NB4 (cell line): ENCODE measurements at regions not wholly inside any gene's neighbourhood (a gene's known extent, or its start where the extent isn't known, plus 50 kb on each side); places are given as distances from the start of the nearest gene placed in this dataset.

Experiments used
- DNase-seq: peaks from one replicate; pipeline ENCODE4 v3.0.0; 2010; ENCODE audit warnings: low read depth
- H3K4me3 ChIP-seq: one replicate; pipeline ENCODE4 v1.5.1; 2011; ENCODE audit warnings: mild to moderate bottlenecking, low read depth, low read length, moderate library complexity
- MYC ChIP-seq: IDR thresholded peaks from 2 replicates; pipeline ENCODE4 v1.6.1; 2011; ENCODE audit warnings: low read depth, low read length
- POLR2A ChIP-seq: IDR thresholded peaks from 2 replicates; pipeline ENCODE4 v1.6.1; 2011; ENCODE audit warnings: mild to moderate bottlenecking; ENCODE audit not compliant: insufficient read length; ENCODE audit errors: extremely low read depth
- TF ChIP-seq, protein P1 (sequence below): IDR thresholded peaks from one replicate; pipeline ENCODE4 v1.5.1; 2012; ENCODE audit warnings: low read depth, low read length
- TF ChIP-seq, protein P2 (sequence below): IDR thresholded peaks from 2 replicates; pipeline ENCODE4 v1.6.1; 2011; ENCODE audit warnings: low read depth, low read length

DNA sequence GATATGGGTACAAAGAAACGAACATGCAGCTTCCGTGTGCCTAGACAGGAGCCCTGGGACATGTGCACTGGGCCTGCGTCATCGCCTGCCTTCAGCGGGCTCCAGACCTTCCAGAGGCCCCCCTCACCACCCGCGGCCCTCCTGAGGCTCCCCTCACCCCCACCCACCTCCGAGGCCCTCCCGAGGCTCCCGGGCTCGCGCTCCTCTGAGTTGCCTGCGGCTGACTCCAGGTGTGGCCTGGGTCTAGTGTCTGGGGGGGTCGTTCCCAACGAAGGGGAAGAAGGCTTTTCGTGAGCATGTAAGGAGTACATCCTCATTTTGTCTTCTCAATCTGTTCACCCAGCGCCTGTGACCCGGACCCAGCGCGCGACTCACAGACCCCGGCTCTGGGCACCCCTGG, 177.3 kb upstream of the ZNF32 start:
- no peak overlapping the region for H3K4me3 ChIP-seq
- no peak for DNase-seq
- TF ChIP-seq POLR2A (no peak), MYC (no peak)
- TF ChIP-seq, protein P1, sequence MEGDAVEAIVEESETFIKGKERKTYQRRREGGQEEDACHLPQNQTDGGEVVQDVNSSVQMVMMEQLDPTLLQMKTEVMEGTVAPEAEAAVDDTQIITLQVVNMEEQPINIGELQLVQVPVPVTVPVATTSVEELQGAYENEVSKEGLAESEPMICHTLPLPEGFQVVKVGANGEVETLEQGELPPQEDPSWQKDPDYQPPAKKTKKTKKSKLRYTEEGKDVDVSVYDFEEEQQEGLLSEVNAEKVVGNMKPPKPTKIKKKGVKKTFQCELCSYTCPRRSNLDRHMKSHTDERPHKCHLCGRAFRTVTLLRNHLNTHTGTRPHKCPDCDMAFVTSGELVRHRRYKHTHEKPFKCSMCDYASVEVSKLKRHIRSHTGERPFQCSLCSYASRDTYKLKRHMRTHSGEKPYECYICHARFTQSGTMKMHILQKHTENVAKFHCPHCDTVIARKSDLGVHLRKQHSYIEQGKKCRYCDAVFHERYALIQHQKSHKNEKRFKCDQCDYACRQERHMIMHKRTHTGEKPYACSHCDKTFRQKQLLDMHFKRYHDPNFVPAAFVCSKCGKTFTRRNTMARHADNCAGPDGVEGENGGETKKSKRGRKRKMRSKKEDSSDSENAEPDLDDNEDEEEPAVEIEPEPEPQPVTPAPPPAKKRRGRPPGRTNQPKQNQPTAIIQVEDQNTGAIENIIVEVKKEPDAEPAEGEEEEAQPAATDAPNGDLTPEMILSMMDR = no peak
- TF ChIP-seq, protein P2, sequence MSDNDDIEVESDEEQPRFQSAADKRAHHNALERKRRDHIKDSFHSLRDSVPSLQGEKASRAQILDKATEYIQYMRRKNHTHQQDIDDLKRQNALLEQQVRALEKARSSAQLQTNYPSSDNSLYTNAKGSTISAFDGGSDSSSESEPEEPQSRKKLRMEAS = no peak

DNA sequence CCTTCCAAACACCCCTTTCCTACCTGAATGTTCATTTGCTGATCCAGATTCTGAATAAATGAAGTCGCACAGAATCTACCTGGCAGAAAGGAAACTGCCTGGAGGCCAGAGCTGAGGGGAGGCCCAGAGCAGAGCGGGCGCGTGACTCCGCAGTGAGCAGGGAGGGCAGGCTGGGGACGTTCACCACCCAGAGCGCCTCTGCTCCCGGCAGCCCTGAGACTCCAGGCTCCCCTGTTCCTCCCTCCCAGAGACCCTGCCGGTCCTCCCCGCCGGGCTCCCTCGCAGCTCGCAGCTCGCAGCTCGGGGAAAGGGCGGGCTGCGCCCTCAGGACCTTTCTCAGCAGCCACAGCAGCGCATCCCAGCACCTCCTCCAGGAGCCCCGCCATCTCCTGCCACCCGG, 176.7 kb upstream of the ZNF32 start:
- no peak overlapping the region for H3K4me3 ChIP-seq
- TF ChIP-seq, protein P2 = no peak
- no peak for TF ChIP-seq MYC
- TF ChIP-seq POLR2A = no peak
- TF ChIP-seq, protein P1 = no peak
- DNase-seq = no peak

DNA sequence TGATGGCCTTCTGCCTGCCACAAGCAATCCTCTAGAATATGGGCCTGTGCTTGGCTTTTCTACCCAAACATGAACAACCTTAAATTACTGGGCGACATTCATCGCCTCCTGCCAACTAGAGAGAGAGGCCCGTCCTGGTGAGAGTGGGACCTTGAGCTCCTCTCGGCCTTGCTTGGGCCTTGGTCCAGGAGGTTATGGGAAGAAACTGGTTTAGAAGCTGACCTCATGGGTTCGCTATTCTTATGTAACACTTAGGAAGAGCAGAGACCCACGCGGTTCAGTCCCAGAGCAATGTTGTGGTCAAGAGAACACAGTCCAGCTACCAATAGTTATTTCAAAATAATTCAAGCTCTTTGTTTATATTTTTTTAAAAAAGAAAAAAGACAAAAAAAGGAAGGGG, 176.3 kb upstream of the ZNF32 start:
- no peak for DNase-seq
- H3K4me3 ChIP-seq = no peak overlapping the region
- TF ChIP-seq MYC (no peak), POLR2A (no peak)

DNA sequence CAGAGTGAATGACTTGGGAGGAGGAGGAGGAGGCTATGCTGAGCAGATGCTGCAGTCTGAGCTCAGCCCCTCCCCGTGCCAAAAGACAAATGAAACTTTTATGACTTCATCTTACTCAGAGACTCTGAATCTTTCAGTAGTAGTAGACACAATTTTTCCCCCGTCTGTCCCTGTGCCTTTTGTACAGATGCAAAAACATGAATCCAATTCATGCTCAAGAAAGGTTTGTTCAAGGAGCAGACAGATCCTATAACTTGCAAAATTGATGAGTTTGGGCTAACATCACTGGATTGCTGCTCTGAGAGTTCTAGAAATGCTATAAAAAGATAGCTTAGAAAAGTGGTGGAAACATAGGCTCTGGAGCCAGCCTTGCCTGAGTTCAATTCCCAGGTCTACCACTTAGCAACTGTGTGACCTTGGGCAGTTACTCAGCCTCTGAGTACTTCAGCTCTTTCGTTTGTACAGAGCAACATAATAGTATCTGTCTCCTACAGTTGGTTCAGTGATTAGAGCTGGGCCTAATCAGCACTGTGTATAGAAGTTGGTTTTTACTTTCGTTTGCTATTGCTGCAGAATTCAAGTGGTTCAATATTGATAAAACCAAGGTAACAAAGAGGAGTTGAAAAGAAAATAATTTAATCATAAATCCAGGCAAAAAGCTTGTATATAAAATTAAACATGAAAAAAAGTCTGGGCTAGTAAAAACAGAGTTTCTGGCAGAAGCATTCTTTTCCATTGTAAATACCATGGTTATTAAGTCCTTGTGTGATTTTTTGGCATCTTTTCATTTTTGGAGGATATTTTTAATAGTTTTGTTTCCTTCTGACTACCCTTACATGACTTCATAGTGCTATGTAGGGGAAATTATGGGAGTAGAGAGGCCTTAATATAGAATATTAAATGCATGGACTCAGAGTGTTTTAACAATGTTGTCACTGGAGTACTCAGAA, 174.2 kb upstream of the ZNF32 start:
- DNase-seq = no peak
- TF ChIP-seq POLR2A = no peak
- TF ChIP-seq, protein P2 = no peak
- no peak overlapping the region for H3K4me3 ChIP-seq

DNA sequence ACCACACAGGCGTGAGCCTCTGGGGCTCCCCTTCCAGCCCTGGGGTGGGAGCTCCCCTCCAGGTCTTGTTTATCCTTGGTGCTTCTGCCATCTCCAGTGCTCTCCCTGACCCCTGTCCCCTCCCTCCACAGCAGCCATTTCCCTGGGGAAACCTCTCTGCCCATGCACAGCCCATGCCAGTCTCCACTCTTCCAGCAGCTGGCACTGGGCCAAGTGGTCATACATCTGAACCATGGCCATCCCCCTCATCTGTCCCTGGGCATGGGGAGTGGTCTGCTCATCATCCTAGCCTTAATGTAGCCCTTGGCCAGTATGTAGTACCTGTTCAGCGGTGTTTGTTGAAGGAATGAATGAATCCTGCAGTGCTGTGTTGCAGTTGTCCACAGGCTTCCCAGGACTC, 172.4 kb upstream of the ZNF32 start:
- no peak for DNase-seq
- H3K4me3 ChIP-seq = no peak overlapping the region

DNA sequence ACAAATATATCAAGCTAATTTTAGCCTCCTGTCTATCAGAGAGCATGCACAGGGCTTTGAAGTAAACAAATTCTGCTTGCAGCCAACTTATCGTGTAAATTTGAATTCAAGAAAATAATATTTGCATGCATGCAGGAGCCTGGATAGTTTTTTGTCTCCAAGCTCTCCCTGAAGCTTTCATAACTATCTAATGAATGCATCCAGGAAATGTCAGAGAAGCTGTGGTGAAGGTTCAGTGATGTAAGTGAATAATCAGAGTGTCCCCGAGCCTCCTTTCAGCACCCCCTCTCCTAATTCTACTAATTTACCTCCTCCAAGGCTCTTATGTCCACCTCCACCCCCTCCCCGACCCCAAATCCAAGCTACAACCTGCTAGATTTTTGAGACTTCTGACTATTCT, 172.0 kb upstream of the ZNF32 start:
- H3K4me3 ChIP-seq = no peak overlapping the region
- TF ChIP-seq, protein P2 = no peak
- no peak for TF ChIP-seq MYC
- DNase-seq = no peak

More for the DNA sequence above, 172.4 kb upstream of the ZNF32 start:
- TF ChIP-seq POLR2A (no peak), MYC (no peak)
- TF ChIP-seq, protein P1 = no peak
- TF ChIP-seq, protein P2 = no peak

DNA sequence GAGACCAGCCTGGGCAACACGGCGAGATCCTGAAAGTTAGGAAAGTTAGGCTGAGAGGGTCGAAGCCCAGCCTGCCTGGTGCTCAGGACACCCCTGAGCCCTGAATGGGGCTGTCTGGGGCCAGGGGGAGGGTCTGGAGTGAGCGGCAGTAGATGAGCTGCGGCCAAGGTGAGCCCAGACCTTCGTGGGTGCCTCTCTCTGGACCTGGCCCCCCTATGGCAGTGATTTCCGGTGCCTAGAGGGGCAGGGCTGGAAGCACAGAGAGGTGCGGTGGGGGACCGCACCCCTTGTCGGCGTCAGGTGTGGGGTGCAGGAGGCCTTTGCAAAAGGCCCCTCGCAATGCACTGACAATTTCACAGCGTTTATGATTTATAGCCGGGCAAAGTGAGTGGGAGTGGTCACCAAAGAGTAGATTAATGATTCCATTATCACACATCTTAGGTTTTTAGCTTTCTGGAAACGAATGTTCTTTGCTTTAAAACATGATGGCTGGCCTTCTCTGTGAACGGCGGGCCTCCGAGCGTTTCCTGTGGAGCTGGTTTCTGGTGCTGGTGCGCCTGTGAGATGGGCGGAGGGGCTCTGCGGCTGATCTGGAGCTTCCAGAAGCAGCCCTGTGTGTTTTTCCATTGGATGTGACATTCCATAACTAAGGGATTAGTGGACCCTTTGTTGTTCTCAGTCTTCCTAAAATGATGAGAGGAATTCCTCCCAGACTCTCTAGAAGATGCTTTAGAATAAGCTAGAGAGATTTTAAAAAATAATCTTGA, 171.0 kb upstream of the ZNF32 start:
- TF ChIP-seq, protein P2 = no peak
- no peak for TF ChIP-seq MYC
- TF ChIP-seq, protein P1 = no peak
- no peak for TF ChIP-seq POLR2A
- no peak overlapping the region for H3K4me3 ChIP-seq
- DNase-seq = no peak
